Neural cell (in vitro differentiated cells): ENCODE measurements at regions not wholly inside any gene's neighbourhood (a gene's known extent, or its start where the extent isn't known, plus 50 kb on each side); places are given as distances from the start of the nearest gene placed in this dataset.

Experiments used
- H2AFZ ChIP-seq: fragments of 200-600, 300-800 bp; sonication (generic), shearing (Covaris generic); 2 replicates; pipeline ENCODE4 v1.6.0; 2014; ENCODE audit warnings: low read depth, mild to moderate bottlenecking, antibody characterized with exemption, low read length, moderate library complexity
- H3F3A ChIP-seq: fragments of 200-600 bp; shearing (Covaris generic); 2 replicates; pipeline ENCODE4 v1.6.1; 2016; ENCODE audit warnings: mild to moderate bottlenecking, moderate library complexity, mixed read lengths, antibody characterized with exemption, low read length; ENCODE audit not compliant: insufficient read depth, poor library complexity, severe bottlenecking
- H3K27ac ChIP-seq: fragments of 200-600, 300-800 bp; sonication (generic), shearing (Covaris generic); 2 replicates; pipeline ENCODE4 v1.5.1; 2014; ENCODE audit warnings: mild to moderate bottlenecking, low read length, moderate library complexity
- H3K27me3 ChIP-seq: fragments of 300-800, 200-600 bp; sonication (generic), shearing (Covaris generic); 2 replicates; pipeline ENCODE4 v1.6.0; 2014; ENCODE audit warnings: mild to moderate bottlenecking, low read depth, low read length, moderate library complexity; ENCODE audit not compliant: insufficient read depth
- H3K36me3 ChIP-seq: fragments of 300-800, 200-600 bp; sonication (generic), shearing (Covaris generic); 2 replicates; pipeline ENCODE4 v1.5.1; 2014; ENCODE audit warnings: mild to moderate bottlenecking, antibody characterized with exemption, low read length, moderate library complexity; ENCODE audit not compliant: insufficient read depth
- H3K4me2 ChIP-seq: fragments of 300-800, 200-600 bp; sonication (generic), shearing (Covaris generic); 2 replicates; pipeline ENCODE4 v1.6.0; 2014; ENCODE audit warnings: mild to moderate bottlenecking, low read length
- H3K4me3 ChIP-seq: fragments of 300-800, 200-600 bp; sonication (generic), shearing (Covaris generic); 2 replicates; pipeline ENCODE4 v1.5.1; 2014; ENCODE audit warnings: mild to moderate bottlenecking, low read length, moderate library complexity
- H3K79me2 ChIP-seq: fragments of 200-600 bp; shearing (Covaris generic); replicated peaks from 2 replicates; pipeline ENCODE4 v1.6.0; 2014; ENCODE audit warnings: mild to moderate bottlenecking, low read length, moderate library complexity; ENCODE audit not compliant: insufficient read depth
- H3K9ac ChIP-seq: fragments of 300-800, 200-600 bp; sonication (generic), shearing (Covaris generic); 2 replicates; pipeline ENCODE4 v1.6.1; 2016; ENCODE audit warnings: mild to moderate bottlenecking, low read length, mixed read lengths
- H3K9me2 ChIP-seq: fragments of 200-600 bp; shearing (Covaris generic); 2 replicates; pipeline ENCODE4 v1.6.1; 2016; ENCODE audit warnings: mild to moderate bottlenecking, low read length, mixed read lengths; ENCODE audit not compliant: insufficient read depth
- H3K9me3 ChIP-seq: fragments of 200-600, 300-800 bp; sonication (generic), shearing (Covaris generic); 2 replicates; pipeline ENCODE4 v1.6.1; 2016; ENCODE audit warnings: mild to moderate bottlenecking, mixed run types, low read length, moderate library complexity, mixed read lengths
- H4K20me1 ChIP-seq: fragments of 200-600 bp; shearing (Covaris generic); 2 replicates; pipeline ENCODE4 v1.6.1; 2016; ENCODE audit warnings: mild to moderate bottlenecking, mixed run types; ENCODE audit not compliant: insufficient read depth
- CTCF ChIP-seq: fragments of 450-650 bp; IDR thresholded peaks from 2 replicates; pipeline ENCODE4 v1.5.1; 2014; ENCODE audit warnings: antibody characterized with exemption, mild to moderate bottlenecking, moderate library complexity; ENCODE audit not compliant: poor library complexity, severe bottlenecking
- EP300 ChIP-seq: fragments of 450-650 bp; conservative IDR thresholded peaks from 2 replicates; pipeline ENCODE4 v1.6.1; 2014; ENCODE audit warnings: antibody characterized with exemption, mild to moderate bottlenecking, moderate library complexity; ENCODE audit not compliant: poor library complexity, severe bottlenecking
- EZH2 ChIP-seq: fragments of 200-600, 300-800 bp; shearing (Covaris generic), sonication (generic); IDR thresholded peaks from 2 replicates; pipeline ENCODE4 v1.6.1; 2014; ENCODE audit warnings: antibody characterized with exemption, low read length, borderline replicate concordance, mild to moderate bottlenecking; ENCODE audit not compliant: insufficient read depth, poor library complexity, severe bottlenecking
- MXI1 ChIP-seq: fragments of 450-650 bp; conservative IDR thresholded peaks from 2 replicates; pipeline ENCODE4 v1.6.1; 2014; ENCODE audit warnings: antibody characterized with exemption, mild to moderate bottlenecking; ENCODE audit not compliant: poor library complexity, severe bottlenecking
- POLR2AphosphoS5 ChIP-seq: IDR thresholded peaks from 2 replicates; pipeline ENCODE4 v1.6.1; 2012
- RAD21 ChIP-seq: fragments of 450-650 bp; conservative IDR thresholded peaks from 2 replicates; pipeline ENCODE4 v1.6.1; 2014; ENCODE audit warnings: antibody characterized with exemption, mild to moderate bottlenecking, moderate library complexity
- REST ChIP-seq: IDR thresholded peaks from 2 replicates; pipeline ENCODE4 v1.6.1; 2012; ENCODE audit warnings: borderline replicate concordance
- SMC3 ChIP-seq: fragments of 450-650 bp; conservative IDR thresholded peaks from 2 replicates; pipeline ENCODE4 v1.6.1; 2014; ENCODE audit warnings: antibody characterized with exemption, mild to moderate bottlenecking, moderate library complexity; ENCODE audit not compliant: poor library complexity
- TAF1 ChIP-seq: IDR thresholded peaks from 2 replicates; pipeline ENCODE4 v1.6.1; 2012; ENCODE audit warnings: low read depth

- no peaks in the 10 kb centered on the region for H3K36me3 ChIP-seq
- no peak overlapping the region for H3K4me3 ChIP-seq
- H2AFZ ChIP-seq: no peak overlapping the region
- no peak overlapping the region for H3K4me2 ChIP-seq
- no peaks in the 10 kb centered on the region for H3K9me2 ChIP-seq
- no peak overlapping the region for H3K27ac ChIP-seq
- no peaks in the 10 kb centered on the region for H3F3A ChIP-seq
- no peaks in the 10 kb centered on the region for H3K9me3 ChIP-seq
- no peak overlapping the region for H3K9ac ChIP-seq
- H4K20me1 ChIP-seq: no peaks in the 10 kb centered on the region
- TF ChIP-seq CTCF (no peak), EZH2 (no peak)
- H3K79me2 ChIP-seq: no peaks in the 10 kb centered on the region
- no peaks in the 10 kb centered on the region for H3K27me3 ChIP-seq
These were observed 91.3 kb downstream of the SPRY2 start for GRCh38 chr13:80249516-80250212.

GRCh38 chr13:80245162-80245733, 95.7 kb downstream of the SPRY2 start:
- no peak for TF ChIP-seq SMC3
- TF ChIP-seq CTCF: no peak
- no peak for TF ChIP-seq TAF1
- no peak for TF ChIP-seq REST
- TF ChIP-seq MXI1: no peak
- TF ChIP-seq POLR2AphosphoS5: no peak
- TF ChIP-seq EP300: no peak
- TF ChIP-seq EZH2: no peak
- no peak for TF ChIP-seq RAD21
- no peaks in the 10 kb centered on the region for H3K27me3 ChIP-seq
- no peaks in the 10 kb centered on the region for H3K9me2 ChIP-seq
- no peaks in the 10 kb centered on the region for H3K9me3 ChIP-seq
- H4K20me1 ChIP-seq: no peaks in the 10 kb centered on the region
- no peak overlapping the region for H3K27ac ChIP-seq
- no peaks in the 10 kb centered on the region for H3K79me2 ChIP-seq
- no peak overlapping the region for H3K4me3 ChIP-seq
- H3K4me2 ChIP-seq: no peak overlapping the region
- H2AFZ ChIP-seq: no peak overlapping the region
- H3F3A ChIP-seq: no peaks in the 10 kb centered on the region
- H3K9ac ChIP-seq: no peak overlapping the region
- no peaks in the 10 kb centered on the region for H3K36me3 ChIP-seq
